ENCODE measurements at regions not wholly inside any gene's neighbourhood (a gene's known extent, or its start where the extent isn't known, plus 50 kb on each side); places are given as distances from the start of the nearest gene placed in this dataset.

DNA sequence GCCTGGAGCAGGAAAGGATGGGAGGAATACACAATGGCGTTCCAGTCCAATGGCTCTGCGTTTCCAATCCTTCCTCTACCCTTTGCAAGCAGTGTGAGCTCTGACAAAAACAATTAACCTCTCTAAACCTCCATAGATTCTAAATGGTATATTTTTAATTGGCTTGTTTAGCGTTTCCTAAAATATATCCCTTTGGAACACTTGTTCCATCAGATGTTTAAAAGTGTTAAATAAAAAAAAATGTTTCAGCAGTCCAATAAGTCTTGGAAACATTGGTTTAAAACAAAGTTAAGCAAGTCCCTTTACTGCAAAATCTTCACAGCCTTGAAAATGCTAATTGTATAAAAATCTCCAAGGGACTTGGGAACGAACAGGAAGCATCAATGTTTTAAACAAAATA, 432.3 kb upstream of the ARRDC4 start:
- TF ChIP-seq EZH2 (IDR thresholded peaks at IDR 0.05; ENCODE audit: insufficient read depth, poor library complexity, severe bottlenecking) (no peak), EZH2phosphoT487 (IDR thresholded peaks at IDR 0.05; ENCODE audit: insufficient read depth, low read depth) (no peak)

Measured in GM23248 (cell line).